ENCODE measurements at regions not wholly inside any gene's neighbourhood (a gene's known extent, or its start where the extent isn't known, plus 50 kb on each side); places are given as distances from the start of the nearest gene placed in this dataset.

GRCh38 chr2:19686439-19686838, 215.3 kb downstream of the TTC32 start:
- no peak for TF ChIP-seq GATA2 (IDR thresholded peaks at IDR 0.05; ENCODE audit: low read depth, low read length)
- TF ChIP-seq GATA3 (IDR thresholded peaks at IDR 0.05; ENCODE audit: low read depth, low read length), result no peak
